ENCODE measurements at regions not wholly inside any gene's neighbourhood (a gene's known extent, or its start where the extent isn't known, plus 50 kb on each side); places are given as distances from the start of the nearest gene placed in this dataset.

- H3K36me3 ChIP-seq (ENCODE audit: insufficient read depth, low read length), result no peaks in the 10 kb centered on the region
- H3K9ac ChIP-seq (ENCODE audit: low read length), result no peak overlapping the region
- no peaks in the 10 kb centered on the region for H3K9me2 ChIP-seq (ENCODE audit: low read depth, low read length)
- TF ChIP-seq, protein P1, sequence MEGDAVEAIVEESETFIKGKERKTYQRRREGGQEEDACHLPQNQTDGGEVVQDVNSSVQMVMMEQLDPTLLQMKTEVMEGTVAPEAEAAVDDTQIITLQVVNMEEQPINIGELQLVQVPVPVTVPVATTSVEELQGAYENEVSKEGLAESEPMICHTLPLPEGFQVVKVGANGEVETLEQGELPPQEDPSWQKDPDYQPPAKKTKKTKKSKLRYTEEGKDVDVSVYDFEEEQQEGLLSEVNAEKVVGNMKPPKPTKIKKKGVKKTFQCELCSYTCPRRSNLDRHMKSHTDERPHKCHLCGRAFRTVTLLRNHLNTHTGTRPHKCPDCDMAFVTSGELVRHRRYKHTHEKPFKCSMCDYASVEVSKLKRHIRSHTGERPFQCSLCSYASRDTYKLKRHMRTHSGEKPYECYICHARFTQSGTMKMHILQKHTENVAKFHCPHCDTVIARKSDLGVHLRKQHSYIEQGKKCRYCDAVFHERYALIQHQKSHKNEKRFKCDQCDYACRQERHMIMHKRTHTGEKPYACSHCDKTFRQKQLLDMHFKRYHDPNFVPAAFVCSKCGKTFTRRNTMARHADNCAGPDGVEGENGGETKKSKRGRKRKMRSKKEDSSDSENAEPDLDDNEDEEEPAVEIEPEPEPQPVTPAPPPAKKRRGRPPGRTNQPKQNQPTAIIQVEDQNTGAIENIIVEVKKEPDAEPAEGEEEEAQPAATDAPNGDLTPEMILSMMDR (IDR thresholded peaks at IDR 0.05; ENCODE audit: low read length), result peak; percentile 20; the same call in 1 of the 2 replicates
- TF ChIP-seq EZH2 (IDR thresholded peaks at IDR 0.05; ENCODE audit: borderline replicate concordance, low read length), result no peak
- H3K4me3 ChIP-seq (ENCODE audit: low read depth, low read length, poor library complexity, severe bottlenecking), result no peak overlapping the region
- H3F3A ChIP-seq (ENCODE audit: insufficient read depth, low read length), result no peaks in the 10 kb centered on the region; the same call in 1 of the 2 replicates
- no peaks in the 10 kb centered on the region for H4K20me1 ChIP-seq (ENCODE audit: insufficient read depth, low read length)
- H3K27me3 ChIP-seq (ENCODE audit: insufficient read depth, low read length), result no peaks in the 10 kb centered on the region
- peaks cover 48% of the 10 kb centered on the region for H3K4me1 ChIP-seq (ENCODE audit: insufficient read depth, low read length, severe bottlenecking)
- no peaks in the 10 kb centered on the region for H3K79me2 ChIP-seq (ENCODE audit: insufficient read depth, low read length)
- no peak overlapping the region for H2AFZ ChIP-seq (ENCODE audit: low read length)
- H3K9me3 ChIP-seq (ENCODE audit: low read length), result no peaks in the 10 kb centered on the region
- peak overlapping the region; percentile 47 for H3K27ac ChIP-seq (ENCODE audit: low read depth, low read length, poor library complexity, severe bottlenecking)
- no peak overlapping the region for H3K4me2 ChIP-seq (ENCODE audit: low read length)
Observed at GRCh38 chr13:50476577-50477285, 366.8 kb downstream of the DLEU7 start.

GRCh38 chr13:50481936-50482335, 361.6 kb downstream of the DLEU7 start:
- no peak overlapping the region for H3K4me3 ChIP-seq (ENCODE audit: low read depth, low read length, poor library complexity, severe bottlenecking)
- H3K36me3 ChIP-seq (ENCODE audit: insufficient read depth, low read length), result no peaks in the 10 kb centered on the region
- H3K27ac ChIP-seq (ENCODE audit: low read depth, low read length, poor library complexity, severe bottlenecking), result peak overlapping the region; percentile 64
- H3K9ac ChIP-seq (ENCODE audit: low read length), result no peak overlapping the region
- H3K27me3 ChIP-seq (ENCODE audit: insufficient read depth, low read length), result no peaks in the 10 kb centered on the region
- no peak overlapping the region for H3K4me2 ChIP-seq (ENCODE audit: low read length)
- TF ChIP-seq EZH2 (IDR thresholded peaks at IDR 0.05; ENCODE audit: borderline replicate concordance, low read length), result no peak
- TF ChIP-seq, protein P1 (IDR thresholded peaks at IDR 0.05; ENCODE audit: low read length), result no peak
- no peak overlapping the region; the same call in 1 of the 2 replicates for H2AFZ ChIP-seq (ENCODE audit: low read length)
- no peaks in the 10 kb centered on the region; the same call in 1 of the 2 replicates for H3F3A ChIP-seq (ENCODE audit: insufficient read depth, low read length)
- H3K4me1 ChIP-seq (ENCODE audit: insufficient read depth, low read length, severe bottlenecking), result peaks cover 57% of the 10 kb centered on the region
- no peaks in the 10 kb centered on the region for H3K79me2 ChIP-seq (ENCODE audit: insufficient read depth, low read length)
- no peaks in the 10 kb centered on the region for H4K20me1 ChIP-seq (ENCODE audit: insufficient read depth, low read length)
- no peaks in the 10 kb centered on the region for H3K9me2 ChIP-seq (ENCODE audit: low read depth, low read length)
- H3K9me3 ChIP-seq (ENCODE audit: low read length), result no peaks in the 10 kb centered on the region

DNA sequence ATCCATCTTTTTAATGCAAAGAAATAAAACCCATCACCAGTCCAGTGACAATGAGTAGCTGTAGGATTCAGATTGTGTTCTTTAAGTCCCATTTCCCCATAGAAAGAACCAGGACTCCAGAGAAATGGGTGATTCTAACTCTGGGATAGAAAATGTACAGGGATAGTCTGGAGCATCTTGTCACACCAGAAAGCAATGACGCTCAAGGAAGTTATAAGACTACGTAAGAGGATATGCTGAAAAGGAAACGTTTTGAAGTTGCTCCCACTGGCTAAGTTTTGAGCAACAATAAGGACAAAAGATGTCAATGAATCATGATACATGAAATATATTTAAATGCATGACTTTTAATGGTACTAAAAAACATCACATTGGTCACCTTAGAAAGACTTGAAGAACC, 360.1 kb downstream of the DLEU7 start:
- TF ChIP-seq, protein P1 (IDR thresholded peaks at IDR 0.05; ENCODE audit: low read length), result no peak
- no peak for TF ChIP-seq EZH2 (IDR thresholded peaks at IDR 0.05; ENCODE audit: borderline replicate concordance, low read length)
- Histone ChIP-seq H3K36me3 (ENCODE audit: insufficient read depth, low read length) (no peaks in the 10 kb centered on the region), H3K9me2 (ENCODE audit: low read depth, low read length) (no peaks in the 10 kb centered on the region), H3K27ac (ENCODE audit: low read depth, low read length, poor library complexity, severe bottlenecking) (no peak overlapping the region), H3K9me3 (ENCODE audit: low read length) (no peaks in the 10 kb centered on the region), H3K79me2 (ENCODE audit: insufficient read depth, low read length) (no peaks in the 10 kb centered on the region), H3K4me1 (ENCODE audit: insufficient read depth, low read length, severe bottlenecking) (peaks cover 44% of the 10 kb centered on the region), H3K4me3 (ENCODE audit: low read depth, low read length, poor library complexity, severe bottlenecking) (no peak overlapping the region), H2AFZ (ENCODE audit: low read length) (no peak overlapping the region), H3K27me3 (ENCODE audit: insufficient read depth, low read length) (no peaks in the 10 kb centered on the region), H3K4me2 (ENCODE audit: low read length) (no peak overlapping the region), H3K9ac (ENCODE audit: low read length) (no peak overlapping the region), H3F3A (ENCODE audit: insufficient read depth, low read length) (no peaks in the 10 kb centered on the region; the same call in 1 of the 2 replicates), H4K20me1 (ENCODE audit: insufficient read depth, low read length) (no peaks in the 10 kb centered on the region)

Data from OCI-LY1 (cell line).